SK-N-SH treated with all-trans-retinoic acid at 6 μM for 48 hours (cell line): ENCODE measurements at regions not wholly inside any gene's neighbourhood (a gene's known extent, or its start where the extent isn't known, plus 50 kb on each side); places are given as distances from the start of the nearest gene placed in this dataset.

Source experiments
- ATAC-seq: fragments of 200-7000 bp; cut with Tn5 transposase; 3 replicates; pipeline ENCODE4 v1.9.1; 2020; ENCODE audit warnings: mild to moderate bottlenecking, moderate library complexity
- ARNTL ChIP-seq: fragments of 450-650 bp; formaldehyde crosslinking; IDR thresholded peaks from 2 replicates; pipeline ENCODE4 v1.5.0; 2020; ENCODE audit warnings: low read depth, mild to moderate bottlenecking, moderate library complexity, borderline replicate concordance
- BACH2 ChIP-seq: fragments of 250-450 bp; sonication (Bioruptor Pico); IDR thresholded peaks from 2 replicates; pipeline ENCODE4 v1.9.0; 2021; ENCODE audit warnings: mild to moderate bottlenecking, borderline replicate concordance
- CSDC2 ChIP-seq: fragments of 250-450 bp; sonication (Bioruptor Pico); IDR thresholded peaks from 2 replicates; pipeline ENCODE4 v1.5.0; 2020; ENCODE audit warnings: mild to moderate bottlenecking, moderate library complexity
- CSRNP3 ChIP-seq: fragments of 250-450 bp; sonication (Bioruptor Pico); IDR thresholded peaks from 2 replicates; pipeline ENCODE4 v1.5.1; 2021; ENCODE audit warnings: mild to moderate bottlenecking, moderate library complexity
- ESRRG ChIP-seq: fragments of 250-450 bp; sonication (Bioruptor Pico); IDR thresholded peaks from 2 replicates; pipeline ENCODE4 v1.6.1; 2021; ENCODE audit warnings: mild to moderate bottlenecking
- GLIS3 ChIP-seq: fragments of 250-450 bp; sonication (Bioruptor Pico); IDR thresholded peaks from 2 replicates; pipeline ENCODE4 v1.5.0; 2020; ENCODE audit warnings: mild to moderate bottlenecking, moderate library complexity
- ISL1 ChIP-seq: fragments of 250-450 bp; sonication (Bioruptor Pico); IDR thresholded peaks from 2 replicates; pipeline ENCODE4 v2.1.2; 2022; ENCODE audit warnings: mild to moderate bottlenecking, moderate library complexity
- OSR1 ChIP-seq: fragments of 250-450 bp; sonication (Bioruptor Pico); IDR thresholded peaks from 2 replicates; pipeline ENCODE4 v1.8.0; 2022; ENCODE audit warnings: moderate library complexity, mild to moderate bottlenecking, inconsistent platforms
- PATZ1 ChIP-seq: fragments of 250-450 bp; sonication (Bioruptor Pico); IDR thresholded peaks from 2 replicates; pipeline ENCODE4 v1.8.0; 2020; ENCODE audit warnings: mild to moderate bottlenecking, moderate library complexity, borderline replicate concordance
- PPARA ChIP-seq: fragments of 250-450 bp; sonication (Bioruptor Pico); IDR thresholded peaks from 2 replicates; pipeline ENCODE4 v1.5.0; 2020; ENCODE audit warnings: mild to moderate bottlenecking, borderline replicate concordance
- RARB ChIP-seq: fragments of 250-450 bp; sonication (Bioruptor Pico); IDR thresholded peaks from 2 replicates; pipeline ENCODE4 v1.8.0; 2021; ENCODE audit warnings: mild to moderate bottlenecking, moderate library complexity
- SNAI2 ChIP-seq: fragments of 250-450 bp; sonication (Bioruptor Pico); IDR thresholded peaks from 2 replicates; pipeline ENCODE4 v1.5.0; 2020; ENCODE audit warnings: mild to moderate bottlenecking, moderate library complexity
- TCF4 ChIP-seq: fragments of 250-450 bp; sonication (Bioruptor Pico); IDR thresholded peaks from 2 replicates; pipeline ENCODE4 v1.8.0; 2021; ENCODE audit warnings: mild to moderate bottlenecking, moderate library complexity, borderline replicate concordance
- TOX ChIP-seq: fragments of 250-450 bp; sonication (Bioruptor Pico); IDR thresholded peaks from 2 replicates; pipeline ENCODE4 v1.8.0; 2021; ENCODE audit warnings: mild to moderate bottlenecking, moderate library complexity, borderline replicate concordance
- TSHZ2 ChIP-seq: fragments of 250-450 bp; sonication (Bioruptor Pico); IDR thresholded peaks from 2 replicates; pipeline ENCODE4 v1.5.0; 2020; ENCODE audit warnings: mild to moderate bottlenecking, moderate library complexity
- ZC3H10 ChIP-seq: fragments of 250-450 bp; sonication (Bioruptor Pico); IDR thresholded peaks from 2 replicates; pipeline ENCODE4 v1.5.1; 2021; ENCODE audit warnings: mild to moderate bottlenecking, moderate library complexity
- ZFP3 ChIP-seq: fragments of 250-450 bp; sonication (Bioruptor Pico); IDR thresholded peaks from 2 replicates; pipeline ENCODE4 v1.5.0; 2020; ENCODE audit warnings: mild to moderate bottlenecking, moderate library complexity
- ZFP30 ChIP-seq: fragments of 450-650 bp; formaldehyde crosslinking; IDR thresholded peaks from 2 replicates; pipeline ENCODE4 v1.5.0; 2022; ENCODE audit warnings: mild to moderate bottlenecking, moderate library complexity
- ZNF565 ChIP-seq: fragments of 450-650 bp; formaldehyde crosslinking; conservative IDR thresholded peaks from 2 replicates; pipeline ENCODE4 v1.5.0; 2020; ENCODE audit warnings: low read depth, mild to moderate bottlenecking, moderate library complexity
- ZNF70 ChIP-seq: fragments of 450-650 bp; formaldehyde crosslinking; IDR thresholded peaks from 2 replicates; pipeline ENCODE4 v1.5.0; 2020; ENCODE audit warnings: mild to moderate bottlenecking, moderate library complexity
- ZNF8 ChIP-seq: fragments of 450-650 bp; formaldehyde crosslinking; IDR thresholded peaks from 2 replicates; pipeline ENCODE4 v1.5.0; 2020; ENCODE audit warnings: mild to moderate bottlenecking, moderate library complexity

GRCh38 chr5:58264276-58264675, 195.6 kb downstream of the PLK2 start:
- TF ChIP-seq ZFP30 (CRISPR knock-in tag) (no peak), CSDC2 (CRISPR knock-in tag) (no peak), ZFP3 (no peak), ESRRG (no peak)
- ATAC-seq: no peak

GRCh38 chr5:58263296-58263695, 196.6 kb downstream of the PLK2 start:
- TF ChIP-seq TCF4 (CRISPR knock-in tag) (no peak), ZNF565 (CRISPR knock-in tag) (no peak), TOX (CRISPR knock-in tag) (no peak), PPARA (no peak), ARNTL (CRISPR knock-in tag) (no peak), SNAI2 (CRISPR knock-in tag) (no peak), BACH2 (CRISPR knock-in tag) (no peak), ZFP3 (no peak), ZFP30 (CRISPR knock-in tag) (no peak), ZNF70 (CRISPR knock-in tag) (no peak), ESRRG (no peak), OSR1 (CRISPR knock-in tag) (no peak), CSDC2 (CRISPR knock-in tag) (no peak), PATZ1 (CRISPR knock-in tag) (no peak), ISL1 (CRISPR knock-in tag) (no peak), ZC3H10 (CRISPR knock-in tag) (no peak), TSHZ2 (CRISPR knock-in tag) (no peak), CSRNP3 (CRISPR knock-in tag) (no peak), ZNF8 (CRISPR knock-in tag) (no peak), RARB (CRISPR knock-in tag) (no peak)
- ATAC-seq: no peak

- TF ChIP-seq PATZ1 (CRISPR knock-in tag): no peak
- no peak for TF ChIP-seq CSRNP3 (CRISPR knock-in tag)
- TF ChIP-seq GLIS3 (CRISPR knock-in tag): no peak
- TF ChIP-seq ZNF70 (CRISPR knock-in tag): no peak
- no peak for TF ChIP-seq ZFP3
- no peak for TF ChIP-seq ZFP30 (CRISPR knock-in tag)
- TF ChIP-seq ESRRG: no peak
- TF ChIP-seq OSR1 (CRISPR knock-in tag): no peak
Observed at GRCh38 chr5:58262226-58262625, 197.7 kb downstream of the PLK2 start.

More at GRCh38 chr5:58262226-58262625, 197.7 kb downstream of the PLK2 start:
- ATAC-seq: peak; percentile 15; the same call in 2 of the 3 replicates
